ENCODE measurements at regions not wholly inside any gene's neighbourhood (a gene's known extent, or its start where the extent isn't known, plus 50 kb on each side); places are given as distances from the start of the nearest gene placed in this dataset.
"Not testable (repeated sequence)": the region's sequence is repeated elsewhere in the genome, so short reads cannot be mapped to it uniquely, and the experiment has no call there.

DNA sequence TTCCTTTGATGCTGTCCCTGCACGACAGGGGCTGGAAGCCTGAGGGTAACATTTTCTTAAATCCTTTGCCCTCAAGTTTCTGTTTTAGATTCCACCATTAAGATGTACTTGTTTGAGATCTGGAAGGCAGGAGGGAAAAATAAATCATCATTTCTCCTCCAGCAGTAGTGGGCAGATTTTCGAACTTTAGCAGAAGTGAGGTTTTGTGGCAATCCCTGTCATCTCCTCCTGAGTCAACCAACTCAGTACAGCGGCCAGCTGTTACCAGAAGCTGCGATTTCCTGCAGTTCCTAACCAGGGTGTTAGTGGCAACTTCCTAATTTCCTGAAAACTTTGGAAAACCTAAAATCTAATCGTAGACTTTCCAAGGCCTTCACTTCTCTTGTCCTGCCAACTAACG is 517.2 kb upstream of the ACVR2A start:
- no peak for ATAC-seq (ENCODE audit: low read depth)
- peak overlapping the region; percentile 32 for H3K4me3 Mint-ChIP-seq
- POLR2A ChIA-PET = no interaction called here
- no peaks in the 10 kb centered on the region for H3K9me3 Mint-ChIP-seq
- peaks cover 2% of the 10 kb centered on the region for H3K36me3 Mint-ChIP-seq
- no peak for DNase-seq
- H3K27ac Mint-ChIP-seq = no peak overlapping the region
- peaks cover 9% of the 10 kb centered on the region for H3K4me1 Mint-ChIP-seq
- H3K27me3 Mint-ChIP-seq = peaks cover 2% of the 10 kb centered on the region

DNA sequence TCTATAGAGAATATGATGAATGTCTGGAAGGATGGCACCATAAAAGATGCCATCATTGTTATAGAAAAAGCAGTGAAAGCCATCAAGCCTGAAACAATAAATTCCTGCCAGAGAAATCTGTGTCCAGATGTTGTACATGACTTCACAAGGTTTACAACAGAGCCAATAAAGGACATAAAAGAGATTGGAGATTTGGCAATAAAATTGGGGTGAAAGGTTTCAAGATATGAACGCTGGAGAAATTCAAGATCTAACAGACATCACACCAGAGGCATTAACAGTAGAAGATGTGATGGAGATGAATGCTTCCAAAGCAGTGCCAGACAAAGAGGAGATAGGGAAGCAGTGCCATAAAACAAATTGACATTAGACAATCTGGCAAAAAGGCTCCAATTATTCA is 518.8 kb upstream of the ACVR2A start:
- ATAC-seq (ENCODE audit: low read depth) = no peak
- H3K4me1 Mint-ChIP-seq = peaks cover 9% of the 10 kb centered on the region
- POLR2A ChIA-PET = no interaction called here

DNA sequence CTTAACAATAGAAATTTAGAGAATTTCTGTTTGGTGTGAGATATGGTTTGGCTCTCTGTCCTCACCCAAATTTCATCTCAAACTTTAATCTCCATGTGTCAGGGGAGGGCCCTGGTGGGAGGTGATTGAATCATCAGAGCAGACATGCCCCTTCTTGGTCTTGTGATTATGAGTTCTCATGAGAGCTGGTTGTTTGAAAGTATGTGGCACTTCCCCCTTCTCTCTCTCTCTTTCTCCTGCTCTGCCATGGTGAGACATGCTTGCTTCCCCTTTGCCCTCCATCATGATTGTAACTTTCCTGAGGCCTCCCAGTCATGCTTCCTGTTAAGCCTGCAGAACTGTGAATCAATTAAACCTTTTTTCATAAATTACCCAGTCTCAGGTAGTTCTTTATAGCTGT is 524.7 kb upstream of the ACVR2A start:
- Mint-ChIP-seq H3K4me1 (no peaks in the 10 kb centered on the region), H3K36me3 (peaks cover 11% of the 10 kb centered on the region), H3K4me3 (no peak overlapping the region), H3K27ac (no peak overlapping the region), H3K27me3 (no peaks in the 10 kb centered on the region), H3K9me3 (peaks cover 25% of the 10 kb centered on the region)
- DNase-seq = no peak
- POLR2A ChIA-PET = no interaction called here
- no peak for ATAC-seq (ENCODE audit: low read depth)

More for the DNA sequence above, 518.8 kb upstream of the ACVR2A start:
- no peak for DNase-seq
- Mint-ChIP-seq H3K27ac (no peak overlapping the region), H3K4me3 (no peak overlapping the region), H3K36me3 (peaks cover 5% of the 10 kb centered on the region), H3K9me3 (peaks cover 7% of the 10 kb centered on the region), H3K27me3 (peaks cover 2% of the 10 kb centered on the region)

DNA sequence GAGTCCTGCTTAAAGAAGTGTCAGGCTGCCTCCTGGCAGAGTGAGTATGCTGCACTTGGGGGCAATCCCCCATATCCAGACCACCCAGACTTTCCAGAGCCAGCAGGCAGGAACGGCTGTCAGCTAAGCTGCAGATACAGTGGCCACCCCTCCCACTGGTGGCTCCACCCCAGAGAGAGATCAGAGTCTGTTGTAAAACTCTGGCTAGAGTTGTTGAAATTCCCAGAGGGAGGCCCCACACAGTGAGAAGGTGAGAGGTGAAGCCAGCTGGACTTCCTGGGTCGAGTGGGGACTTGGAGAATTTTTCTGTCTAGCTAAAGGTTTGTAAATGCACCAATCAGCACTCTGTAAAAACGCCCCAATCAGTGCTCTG is 533.8 kb upstream of the ACVR2A start:
- Mint-ChIP-seq H3K36me3 (no peaks in the 10 kb centered on the region), H3K4me1 (no peaks in the 10 kb centered on the region), H3K4me3 (no peak overlapping the region), H3K27me3 (peaks cover 2% of the 10 kb centered on the region), H3K27ac (no peak overlapping the region), H3K9me3 (peaks cover 10% of the 10 kb centered on the region)
- ATAC-seq (ENCODE audit: low read depth) (no peak), DNase-seq (no peak)
- POLR2A ChIA-PET = no interaction called here

DNA sequence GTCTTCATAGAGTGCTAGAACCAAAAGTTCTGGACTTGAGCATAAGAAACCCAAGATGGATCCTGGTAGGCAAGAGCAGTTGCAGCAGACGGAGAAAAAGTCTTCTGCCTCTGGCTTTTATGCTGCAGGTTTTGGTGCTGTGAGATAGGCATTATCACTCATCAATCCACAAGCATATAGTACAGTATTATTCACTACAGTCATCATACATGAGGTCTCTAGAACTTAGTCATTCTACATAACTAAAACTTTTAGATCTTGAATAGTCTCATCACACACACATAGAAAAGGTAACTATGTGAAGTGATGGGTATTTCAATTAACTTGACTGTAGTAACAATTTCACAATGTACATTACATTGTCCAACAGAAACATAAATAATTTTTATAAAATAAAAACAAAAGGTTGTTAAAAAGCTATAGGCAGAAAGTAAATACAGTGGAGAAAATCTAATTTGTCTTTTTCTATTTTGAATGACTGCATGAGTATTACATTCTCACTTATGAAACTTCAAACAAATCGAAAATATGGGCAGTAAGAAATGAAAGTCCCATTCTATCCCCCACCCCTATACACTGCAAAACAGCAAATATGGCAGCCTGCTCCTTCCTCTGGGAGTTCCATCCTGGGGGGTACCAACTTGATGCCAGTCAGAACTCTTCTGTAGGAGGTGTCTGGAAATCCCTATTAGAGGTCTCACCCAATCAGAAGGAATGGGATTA is 534.3 kb upstream of the ACVR2A start:
- no peak for ATAC-seq (ENCODE audit: low read depth)
- POLR2A ChIA-PET = no interaction called here
- Mint-ChIP-seq H3K9me3 (peaks cover 10% of the 10 kb centered on the region), H3K27ac (no peak overlapping the region), H3K4me3 (no peak overlapping the region), H3K27me3 (peaks cover 2% of the 10 kb centered on the region), H3K4me1 (no peaks in the 10 kb centered on the region), H3K36me3 (no peaks in the 10 kb centered on the region)
- DNase-seq = no peak

DNA sequence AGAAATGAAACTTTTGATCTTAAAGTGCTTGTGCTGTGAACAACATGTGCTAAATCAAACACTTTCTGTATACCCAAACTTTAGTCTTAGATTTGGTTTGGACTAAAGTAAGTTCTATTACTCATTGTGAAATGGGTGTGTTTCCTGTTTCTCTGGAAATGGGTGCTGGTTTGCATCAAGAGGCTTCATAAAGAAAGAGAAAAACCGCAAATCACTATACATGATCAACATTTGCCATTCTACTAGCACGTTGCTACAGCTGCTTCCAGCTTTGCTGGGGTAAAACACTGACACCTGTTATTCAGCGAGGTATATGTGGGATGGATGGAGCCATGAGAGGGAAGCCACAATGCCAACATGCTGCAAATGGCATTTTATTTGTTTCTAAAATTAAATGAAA is 547.0 kb upstream of the ACVR2A start:
- ATAC-seq (ENCODE audit: low read depth) (peak; percentile 75), DNase-seq (no peak)
- peaks cover 17% of the 10 kb centered on the region for H3K4me1 Mint-ChIP-seq
- H3K9me3 Mint-ChIP-seq = peaks cover 3% of the 10 kb centered on the region
- peak overlapping the region; percentile 59 for H3K27ac Mint-ChIP-seq
- peaks cover 12% of the 10 kb centered on the region for H3K36me3 Mint-ChIP-seq
- POLR2A ChIA-PET = interaction anchor here (1.0 to 1.1 kb wide), 2 partner anchors 202 to 547 kb away, joined by 3 to 4 read pairs; partner anchors contain the start of gene ACVR2A
- peak overlapping the region; percentile 29 for H3K4me3 Mint-ChIP-seq
- H3K27me3 Mint-ChIP-seq = peaks cover 2% of the 10 kb centered on the region

DNA sequence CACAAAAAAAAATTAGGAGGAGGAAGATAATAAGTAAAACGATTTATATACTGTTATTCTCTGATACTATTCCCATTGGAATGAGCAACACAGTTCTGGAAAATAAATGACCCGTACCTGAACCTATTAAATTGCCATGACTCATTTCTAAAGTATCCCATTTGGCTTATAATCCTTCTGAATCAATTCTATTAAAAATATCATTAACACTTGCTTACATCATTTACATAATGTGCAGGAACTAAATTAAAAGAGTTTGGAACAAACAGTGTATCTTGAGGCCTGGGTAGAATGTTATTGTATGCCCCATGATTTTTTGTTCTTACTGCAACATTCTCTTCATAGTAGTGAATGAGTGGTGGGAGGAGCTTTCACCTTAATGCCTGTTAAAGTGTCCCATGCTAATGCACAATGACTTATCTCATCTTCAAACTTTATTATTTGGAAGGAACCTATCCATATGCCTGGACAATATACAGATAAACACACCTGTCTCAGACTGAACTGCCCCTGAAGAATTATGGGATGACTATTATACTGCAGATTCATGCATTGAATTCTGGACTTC is 549.9 kb upstream of the ACVR2A start:
- Mint-ChIP-seq H3K27ac (no peak overlapping the region), H3K4me3 (no peak overlapping the region), H3K4me1 (peaks cover 18% of the 10 kb centered on the region), H3K27me3 (peaks cover 5% of the 10 kb centered on the region), H3K9me3 (peaks cover 8% of the 10 kb centered on the region), H3K36me3 (peaks cover 13% of the 10 kb centered on the region)
- DNase-seq (no peak), ATAC-seq (ENCODE audit: low read depth) (no peak)
- POLR2A ChIA-PET = no interaction called here

DNA sequence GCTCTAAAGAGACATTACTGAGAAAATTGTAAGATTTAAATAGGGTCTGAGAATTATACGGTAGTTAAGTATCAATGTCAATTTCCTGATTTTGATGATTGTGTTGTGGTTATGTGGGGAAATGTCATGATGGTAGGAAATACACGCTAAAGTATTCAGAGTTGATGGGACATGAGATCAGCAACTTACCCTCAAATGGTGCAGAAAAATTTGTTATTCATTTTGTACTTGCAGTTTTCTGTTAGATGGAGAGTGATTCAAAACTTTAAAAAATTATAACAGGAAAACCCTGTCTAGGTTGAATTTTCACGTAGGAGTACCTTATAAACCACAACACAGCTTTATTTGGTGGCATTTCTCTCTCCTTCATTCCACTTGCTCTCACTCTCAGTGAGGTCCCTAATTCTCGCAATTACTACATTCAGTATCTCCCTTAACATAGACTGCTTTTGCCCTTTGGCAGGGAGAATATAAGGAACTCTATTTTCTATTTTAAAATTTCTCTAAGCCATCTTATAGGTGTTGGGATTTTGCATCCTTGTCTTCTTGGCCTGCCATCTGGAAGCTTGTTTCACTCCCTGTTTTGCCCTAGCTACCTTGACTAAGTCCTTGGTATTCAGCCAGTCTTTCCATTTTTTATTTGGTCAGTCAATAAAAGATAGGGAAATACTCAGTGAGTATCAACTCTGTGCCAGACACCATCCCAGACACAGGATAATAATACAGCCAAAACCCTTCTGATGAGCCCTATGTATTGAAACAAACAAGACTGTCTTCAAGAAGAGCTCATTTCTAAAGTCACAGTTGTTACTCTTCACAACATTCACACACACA is 550.6 kb upstream of the ACVR2A start:
- POLR2A ChIA-PET = no interaction called here
- DNase-seq = no peak
- no peak overlapping the region for H3K27ac Mint-ChIP-seq

DNA sequence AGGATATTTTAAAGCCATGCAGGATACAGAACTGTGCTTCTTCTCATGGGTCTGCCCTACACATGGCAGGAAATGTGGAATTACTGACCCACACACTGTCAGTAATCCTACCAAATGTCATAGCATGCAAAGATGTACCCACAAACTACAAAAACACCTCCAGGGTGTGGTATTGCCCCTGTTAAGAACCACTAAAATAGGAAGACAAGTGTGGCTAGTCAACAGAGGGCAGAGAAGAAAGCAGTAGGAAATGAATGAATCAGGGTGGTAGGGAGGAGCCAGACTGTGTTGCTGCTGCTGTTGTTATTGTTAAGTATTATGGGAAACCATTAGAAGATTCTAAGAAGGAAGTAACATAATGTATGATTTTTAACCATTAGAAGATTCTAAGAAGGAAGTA is 556.7 kb upstream of the ACVR2A start:
- Mint-ChIP-seq H3K36me3 (peaks cover 3% of the 10 kb centered on the region), H3K4me3 (peak overlapping the region; percentile 2), H3K27me3 (peaks cover 2% of the 10 kb centered on the region), H3K27ac (peak overlapping the region; percentile 9), H3K4me1 (peaks cover 11% of the 10 kb centered on the region), H3K9me3 (peaks cover 7% of the 10 kb centered on the region)
- POLR2A ChIA-PET = no interaction called here
- ATAC-seq (ENCODE audit: low read depth) (peak; percentile 99), DNase-seq (no peak)

More for the DNA sequence above, 550.6 kb upstream of the ACVR2A start:
- peaks cover 8% of the 10 kb centered on the region for H3K9me3 Mint-ChIP-seq
- H3K4me1 Mint-ChIP-seq = peaks cover 18% of the 10 kb centered on the region
- H3K36me3 Mint-ChIP-seq = peaks cover 13% of the 10 kb centered on the region
- ATAC-seq (ENCODE audit: low read depth) = no peak
- H3K27me3 Mint-ChIP-seq = peaks cover 4% of the 10 kb centered on the region
- H3K4me3 Mint-ChIP-seq = no peak overlapping the region

DNA sequence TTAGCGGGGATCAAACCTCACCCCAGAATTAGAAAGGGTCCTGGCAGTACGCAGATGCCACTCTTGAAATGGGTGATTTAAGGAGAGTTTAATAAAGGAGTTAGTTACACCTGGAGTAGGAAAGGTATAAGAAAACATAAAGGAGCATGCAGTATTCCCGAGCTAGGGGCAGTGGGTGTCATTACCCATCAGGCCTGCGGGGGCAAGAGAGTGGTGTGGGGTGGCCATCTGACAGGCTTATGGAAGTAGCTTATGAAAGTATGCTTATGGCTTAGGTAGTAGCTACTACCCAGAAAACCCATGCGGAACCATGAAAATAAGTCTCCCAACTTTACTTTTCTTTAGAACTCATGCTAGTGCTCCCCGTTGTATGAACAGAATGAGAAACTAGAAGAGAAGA is 568.9 kb upstream of the ACVR2A start:
- POLR2A ChIA-PET = no interaction called here
- no peak for ATAC-seq (ENCODE audit: low read depth)
- H3K36me3 Mint-ChIP-seq = no peaks in the 10 kb centered on the region
- H3K27ac Mint-ChIP-seq = no peak overlapping the region
- no peak overlapping the region for H3K4me3 Mint-ChIP-seq
- peaks cover 1% of the 10 kb centered on the region for H3K9me3 Mint-ChIP-seq
- H3K27me3 Mint-ChIP-seq = no peaks in the 10 kb centered on the region
- DNase-seq = no peak
- H3K4me1 Mint-ChIP-seq = no peaks in the 10 kb centered on the region

DNA sequence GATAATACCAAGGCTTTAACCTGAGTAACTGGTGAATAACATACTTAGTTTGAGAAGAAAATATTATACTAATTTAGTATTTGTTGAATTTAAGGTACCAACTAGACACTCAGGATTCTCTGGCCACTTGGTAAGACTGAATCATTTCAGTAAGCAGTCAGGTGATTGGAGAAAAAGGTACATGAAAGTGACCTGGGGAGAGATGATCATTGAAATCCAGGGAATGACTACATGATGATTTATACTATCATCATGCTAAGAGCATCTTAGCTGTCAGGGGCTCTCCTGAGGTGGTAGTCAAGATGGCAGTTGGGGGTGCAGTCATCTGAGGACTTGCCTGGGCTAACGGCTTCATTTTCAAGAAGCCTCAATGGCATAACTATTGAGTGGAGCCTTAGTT is 571.2 kb upstream of the ACVR2A start:
- peaks cover 11% of the 10 kb centered on the region for H3K9me3 Mint-ChIP-seq
- POLR2A ChIA-PET = no interaction called here
- no peak overlapping the region for H3K27ac Mint-ChIP-seq
- H3K36me3 Mint-ChIP-seq = peaks cover 6% of the 10 kb centered on the region
- no peak for ATAC-seq (ENCODE audit: low read depth)
- DNase-seq = no peak
- no peaks in the 10 kb centered on the region for H3K4me1 Mint-ChIP-seq
- no peaks in the 10 kb centered on the region for H3K27me3 Mint-ChIP-seq
- no peak overlapping the region for H3K4me3 Mint-ChIP-seq

DNA sequence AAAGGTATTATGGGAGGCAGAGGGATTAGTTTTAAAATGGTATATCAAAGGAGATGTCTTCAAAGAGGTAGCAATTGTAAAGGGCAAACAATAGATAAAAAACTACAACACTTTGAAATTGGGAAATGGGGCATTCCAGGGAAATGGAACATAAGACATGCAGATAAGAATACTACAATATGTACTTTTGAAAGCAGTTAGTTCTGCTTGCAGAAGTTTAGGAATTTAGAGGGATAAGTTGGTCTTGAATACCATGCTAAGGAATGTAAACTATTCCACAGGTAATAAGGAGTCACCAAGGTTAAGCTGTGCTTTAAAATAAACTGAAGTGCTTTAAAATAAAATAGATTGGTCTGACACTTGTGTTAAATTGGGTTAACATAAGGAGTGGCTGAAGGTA is 571.7 kb upstream of the ACVR2A start:
- H3K4me3 Mint-ChIP-seq = no peak overlapping the region
- H3K9me3 Mint-ChIP-seq = peaks cover 11% of the 10 kb centered on the region
- DNase-seq (no peak), ATAC-seq (ENCODE audit: low read depth) (no peak)
- POLR2A ChIA-PET = no interaction called here
- H3K4me1 Mint-ChIP-seq = no peaks in the 10 kb centered on the region
- H3K27ac Mint-ChIP-seq = no peak overlapping the region
- H3K36me3 Mint-ChIP-seq = peaks cover 6% of the 10 kb centered on the region
- no peaks in the 10 kb centered on the region for H3K27me3 Mint-ChIP-seq

DNA sequence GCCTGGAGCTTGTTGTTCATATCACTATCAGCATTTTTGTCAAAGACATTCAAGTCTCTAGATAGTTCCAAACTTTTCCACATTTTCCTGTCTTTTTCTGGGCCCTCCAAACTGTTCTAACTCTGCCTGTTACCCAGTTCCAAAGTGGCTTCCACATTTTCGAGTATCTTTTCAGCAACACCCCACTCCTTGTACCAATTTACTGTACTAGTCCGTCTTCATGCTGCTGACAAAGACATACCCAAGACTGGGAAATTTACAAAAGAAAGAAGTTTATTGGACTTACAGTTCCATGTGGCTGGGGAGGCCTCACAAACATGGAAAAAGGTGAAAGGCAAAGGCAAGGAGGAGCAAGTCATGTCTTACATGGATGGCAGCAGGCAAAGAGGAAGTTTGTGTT is 575.2 kb upstream of the ACVR2A start:
- peaks cover 14% of the 10 kb centered on the region for H3K9me3 Mint-ChIP-seq
- ATAC-seq (ENCODE audit: low read depth); H3K36me3 Mint-ChIP-seq; H3K4me1 Mint-ChIP-seq; H3K4me3 Mint-ChIP-seq; POLR2A ChIA-PET; H3K27me3 Mint-ChIP-seq; DNase-seq; H3K27ac Mint-ChIP-seq: not testable (repeated sequence)

DNA sequence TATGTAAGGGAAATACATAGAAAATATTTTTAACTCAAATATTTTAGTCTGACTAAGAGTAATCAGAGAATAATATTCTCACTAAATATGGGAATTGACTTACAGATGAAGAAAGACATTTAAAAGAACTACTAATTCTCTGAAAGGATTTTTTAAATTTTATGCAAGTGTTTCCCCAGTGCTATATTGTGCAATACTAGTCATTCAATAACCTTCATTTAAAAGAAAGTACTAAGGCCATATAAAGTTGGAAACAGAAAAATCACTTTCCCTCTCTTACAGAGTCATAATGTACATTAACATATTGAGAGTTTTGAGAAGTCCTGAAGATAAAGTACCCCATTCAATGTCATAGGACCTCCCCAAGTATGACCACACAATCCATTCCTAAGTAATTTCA is 584.6 kb upstream of the ACVR2A start:
- Mint-ChIP-seq H3K4me3 (no peak overlapping the region), H3K36me3 (no peaks in the 10 kb centered on the region), H3K9me3 (no peaks in the 10 kb centered on the region), H3K27me3 (peaks cover 8% of the 10 kb centered on the region), H3K27ac (no peak overlapping the region), H3K4me1 (no peaks in the 10 kb centered on the region)
- ATAC-seq (ENCODE audit: low read depth) = no peak
- DNase-seq = no peak
- POLR2A ChIA-PET = no interaction called here

Data from activated naive CD8-positive, alpha-beta T cell treated with anti-CD3 and anti-CD28 coated beads, Interleukin-2, amount 10 ng/mL, durations not matched to agents 7 days and 5 days (primary cell).